Upper lobe of right lung (tissue), 1 donor: ENCODE measurements at regions not wholly inside any gene's neighbourhood (a gene's known extent, or its start where the extent isn't known, plus 50 kb on each side); places are given as distances from the start of the nearest gene placed in this dataset.
"Not testable (repeated sequence)": the region's sequence is repeated elsewhere in the genome, so short reads cannot be mapped to it uniquely, and the experiment has no call there.

Experiments used
- ATAC-seq: fragments of 200-7000 bp; cut with Tn5 transposase; one replicate; pipeline ENCODE4 v1.9.1; 2020; ENCODE audit warnings: mild to moderate bottlenecking, moderate library complexity
- DNase-seq: peaks from one replicate; pipeline ENCODE4 v3.0.0-alpha.2; 2020
- H3K27ac ChIP-seq: fragments of 200-600 bp; one replicate; pipeline ENCODE4 v1.8.0; 2022
- H3K27me3 ChIP-seq: fragments of 200-600 bp; one replicate; pipeline ENCODE4 v1.8.0; 2022; ENCODE audit warnings: mild to moderate bottlenecking
- H3K36me3 ChIP-seq: fragments of 200-600 bp; one replicate; pipeline ENCODE4 v1.8.0; 2022
- H3K4me1 ChIP-seq: fragments of 200-600 bp; one replicate; pipeline ENCODE4 v1.8.0; 2022
- H3K4me3 ChIP-seq: fragments of 200-600 bp; one replicate; pipeline ENCODE4 v1.8.0; 2022; ENCODE audit warnings: mild to moderate bottlenecking
- H3K9me3 ChIP-seq: fragments of 200-600 bp; one replicate; pipeline ENCODE4 v1.8.0; 2022
- intact Hi-C: fragments of 100-400 bp; cut with DNase I; formaldehyde crosslinking; loops from one replicate; pipeline ENCODE4 v1.11.0; 2022
- TF ChIP-seq, protein P1 (sequence below): fragments of 200-600 bp; IDR thresholded peaks from one replicate; pipeline ENCODE4 v1.8.0; 2022; ENCODE audit warnings: antibody characterized with exemption
- donor health status: DM: no; HTN: yes; CAD: no; lungs with severe emphysema.

DNA sequence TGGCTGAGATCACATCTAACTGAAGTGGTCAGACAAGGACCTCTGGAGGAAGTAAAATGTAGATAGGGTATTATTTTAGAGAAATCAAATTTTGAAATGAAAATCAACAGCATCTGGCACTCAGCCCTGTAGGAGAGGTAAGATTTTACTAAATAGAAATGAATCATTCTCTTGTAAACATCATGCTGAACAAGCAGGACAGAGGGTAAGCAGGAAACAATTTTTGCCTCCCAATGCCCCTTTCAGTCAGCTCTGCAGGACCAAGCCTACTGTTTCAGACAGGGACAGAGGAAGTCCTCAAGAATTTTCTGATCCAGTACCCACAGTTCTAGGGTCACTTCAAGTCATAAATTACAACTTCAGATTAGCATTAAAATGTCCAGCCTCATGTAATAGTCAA is 190.1 kb downstream of the ESM1 start:
- no peaks in the 10 kb centered on the region for H3K27me3 ChIP-seq
- intact Hi-C loops: no loop called here
- no peaks in the 10 kb centered on the region for H3K36me3 ChIP-seq
- no peak for ATAC-seq
- TF ChIP-seq, protein P1, sequence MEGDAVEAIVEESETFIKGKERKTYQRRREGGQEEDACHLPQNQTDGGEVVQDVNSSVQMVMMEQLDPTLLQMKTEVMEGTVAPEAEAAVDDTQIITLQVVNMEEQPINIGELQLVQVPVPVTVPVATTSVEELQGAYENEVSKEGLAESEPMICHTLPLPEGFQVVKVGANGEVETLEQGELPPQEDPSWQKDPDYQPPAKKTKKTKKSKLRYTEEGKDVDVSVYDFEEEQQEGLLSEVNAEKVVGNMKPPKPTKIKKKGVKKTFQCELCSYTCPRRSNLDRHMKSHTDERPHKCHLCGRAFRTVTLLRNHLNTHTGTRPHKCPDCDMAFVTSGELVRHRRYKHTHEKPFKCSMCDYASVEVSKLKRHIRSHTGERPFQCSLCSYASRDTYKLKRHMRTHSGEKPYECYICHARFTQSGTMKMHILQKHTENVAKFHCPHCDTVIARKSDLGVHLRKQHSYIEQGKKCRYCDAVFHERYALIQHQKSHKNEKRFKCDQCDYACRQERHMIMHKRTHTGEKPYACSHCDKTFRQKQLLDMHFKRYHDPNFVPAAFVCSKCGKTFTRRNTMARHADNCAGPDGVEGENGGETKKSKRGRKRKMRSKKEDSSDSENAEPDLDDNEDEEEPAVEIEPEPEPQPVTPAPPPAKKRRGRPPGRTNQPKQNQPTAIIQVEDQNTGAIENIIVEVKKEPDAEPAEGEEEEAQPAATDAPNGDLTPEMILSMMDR: no peak
- no peak for DNase-seq
- peaks cover 3% of the 10 kb centered on the region for H3K4me1 ChIP-seq
- H3K4me3 ChIP-seq: no peak overlapping the region
- no peak overlapping the region for H3K27ac ChIP-seq
- H3K9me3 ChIP-seq: no peaks in the 10 kb centered on the region

DNA sequence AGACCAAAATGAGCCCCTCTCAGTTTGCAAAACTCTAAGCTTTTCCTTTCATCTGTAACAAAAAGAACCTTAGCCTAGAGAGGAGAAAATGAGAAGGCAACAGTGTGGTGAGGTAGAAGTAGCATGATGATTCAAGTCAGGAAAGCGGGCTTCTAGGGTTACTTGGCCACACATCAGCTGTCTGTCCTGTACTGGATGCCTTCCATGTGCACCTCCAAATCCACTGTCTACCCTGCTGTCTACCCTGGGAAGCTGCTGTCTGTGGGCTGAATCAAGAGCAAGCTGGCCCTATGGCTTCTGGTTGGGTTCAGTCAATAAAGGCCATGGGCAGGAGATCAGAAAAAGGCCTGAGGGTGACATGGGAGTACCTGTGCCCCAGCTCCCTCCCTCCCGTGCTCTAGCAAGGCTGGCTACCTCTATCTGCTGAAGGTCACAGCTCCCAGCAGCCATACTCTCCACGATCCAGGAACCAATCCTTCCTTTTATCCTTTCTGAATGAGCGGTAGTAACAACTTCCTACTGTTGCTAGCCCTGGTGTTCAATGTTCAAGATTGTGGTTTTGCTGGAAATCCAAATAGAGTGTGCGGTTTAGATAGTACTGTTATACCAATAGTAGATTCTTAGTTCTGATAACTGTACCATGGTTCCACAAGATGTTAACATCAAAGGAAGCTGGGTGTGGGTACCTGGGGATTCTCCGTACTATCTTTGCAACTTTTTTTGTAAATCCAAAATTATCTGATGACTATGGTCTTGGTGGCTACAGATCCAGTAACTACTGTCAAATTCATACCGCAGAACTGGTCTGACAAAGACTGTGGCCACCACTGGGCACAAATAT is 191.0 kb downstream of the ESM1 start:
- ATAC-seq: no peak
- no peaks in the 10 kb centered on the region for H3K27me3 ChIP-seq

DNA sequence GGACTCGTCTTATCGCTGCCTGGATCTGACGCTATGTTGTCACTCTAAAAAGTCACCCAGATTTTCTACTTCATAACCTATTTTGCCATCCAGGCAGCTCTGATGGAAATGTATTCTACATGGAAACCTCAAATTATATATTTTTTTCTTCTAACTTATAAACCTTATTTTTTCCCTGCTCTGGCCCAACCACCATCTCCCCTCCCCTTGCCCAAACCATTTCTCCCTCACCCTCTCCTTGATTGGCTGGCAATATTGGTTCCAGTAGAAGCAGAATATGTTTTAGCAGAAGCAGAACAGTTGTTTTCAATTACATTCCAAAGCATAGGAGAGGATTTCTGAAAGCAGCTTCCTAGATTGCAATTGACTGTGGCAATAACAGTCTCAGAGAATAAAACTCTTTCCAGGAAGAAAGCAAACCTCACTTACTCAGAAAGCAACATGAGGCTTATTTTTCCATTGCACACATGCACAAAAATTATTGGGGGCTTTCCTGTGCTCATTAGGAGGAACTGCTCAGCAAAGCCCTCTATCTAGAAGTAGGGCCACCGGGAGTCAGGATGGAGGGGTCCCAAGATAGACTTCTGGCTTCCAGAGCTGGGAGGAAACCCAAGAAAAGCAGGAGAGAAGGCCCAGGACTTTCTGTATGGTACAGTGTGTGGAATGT is 191.8 kb downstream of the ESM1 start:
- no peaks in the 10 kb centered on the region for H3K9me3 ChIP-seq
- peaks cover 3% of the 10 kb centered on the region for H3K4me1 ChIP-seq
- no peak overlapping the region for H3K27ac ChIP-seq
- ATAC-seq (no peak), DNase-seq (no peak)
- TF ChIP-seq, protein P1: no peak
- H3K27me3 ChIP-seq: no peaks in the 10 kb centered on the region
- no peak overlapping the region for H3K4me3 ChIP-seq
- H3K36me3 ChIP-seq: no peaks in the 10 kb centered on the region
- intact Hi-C loops: no loop called here

More for the DNA sequence above, 191.0 kb downstream of the ESM1 start:
- Histone ChIP-seq H3K9me3 (no peaks in the 10 kb centered on the region), H3K27ac (no peak overlapping the region), H3K4me3 (no peak overlapping the region), H3K36me3 (no peaks in the 10 kb centered on the region), H3K4me1 (peaks cover 3% of the 10 kb centered on the region)
- intact Hi-C loops: no loop called here
- TF ChIP-seq, protein P1: no peak
- no peak for DNase-seq

DNA sequence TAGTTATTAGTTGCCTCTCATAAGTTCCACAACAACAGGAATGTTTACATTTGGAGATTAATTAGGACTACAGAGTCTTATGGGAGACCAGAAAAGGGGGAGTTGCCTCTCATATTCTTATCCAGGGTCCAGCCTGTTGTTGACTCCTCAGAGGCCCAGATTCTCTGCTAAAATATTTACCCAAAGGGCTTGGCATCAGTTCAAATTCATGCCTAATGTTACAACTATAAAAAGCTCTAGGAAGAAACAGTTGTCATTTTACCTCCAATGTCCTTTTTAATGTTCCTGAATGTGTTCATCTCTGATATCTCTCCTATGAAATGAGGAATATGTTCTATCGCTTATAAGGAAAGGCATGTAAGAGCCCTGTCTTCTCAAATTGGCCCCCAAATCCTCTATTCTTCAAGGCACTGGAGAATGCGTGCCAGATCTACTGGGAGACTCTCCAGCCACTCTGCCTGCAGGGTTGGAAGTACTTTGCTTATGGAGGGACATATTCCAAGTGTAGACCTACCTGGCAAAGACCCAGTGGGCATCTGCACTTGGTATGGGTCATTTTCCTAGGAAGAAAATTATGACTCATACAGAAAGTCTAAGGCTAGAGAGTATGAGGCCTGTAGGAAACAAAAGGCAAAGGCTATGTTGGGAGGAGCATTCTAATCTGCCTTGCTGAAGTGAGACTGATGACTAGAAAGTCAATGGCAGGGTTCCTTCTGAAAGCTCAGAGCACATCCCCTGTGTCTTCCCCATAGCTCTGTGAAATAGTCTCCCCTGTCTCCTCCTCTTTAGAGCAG is 192.6 kb downstream of the ESM1 start:
- TF ChIP-seq, protein P1: no peak
- Histone ChIP-seq H3K4me3 (no peak overlapping the region), H3K4me1 (peaks cover 3% of the 10 kb centered on the region), H3K9me3 (no peaks in the 10 kb centered on the region), H3K36me3 (no peaks in the 10 kb centered on the region), H3K27ac (no peak overlapping the region), H3K27me3 (no peaks in the 10 kb centered on the region)
- ATAC-seq: no peak
- intact Hi-C loops: no loop called here
- no peak for DNase-seq

DNA sequence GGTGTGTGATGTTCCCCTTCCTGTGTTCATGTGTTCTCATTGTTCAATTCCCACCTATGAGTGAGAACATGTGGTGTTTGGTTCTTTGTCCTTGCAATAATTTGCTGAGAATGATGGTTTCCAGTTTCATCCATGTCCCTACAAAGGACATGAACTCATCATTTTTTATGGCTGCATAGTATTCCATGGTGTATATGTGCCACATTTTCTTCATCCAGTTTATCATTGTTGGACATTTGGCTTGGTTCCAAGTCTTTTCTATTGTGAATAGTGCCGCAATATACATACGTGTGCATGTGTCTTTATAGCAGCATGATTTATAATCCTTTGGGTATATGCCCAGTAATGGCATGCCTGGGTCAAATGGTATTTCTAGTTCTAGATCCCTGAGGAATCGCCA is 197.5 kb downstream of the ESM1 start:
- H3K36me3 ChIP-seq, H3K27me3 ChIP-seq, H3K27ac ChIP-seq, ATAC-seq, intact Hi-C loops, DNase-seq, H3K9me3 ChIP-seq, H3K4me3 ChIP-seq: not testable (repeated sequence)
- peaks cover 11% of the 10 kb centered on the region for H3K4me1 ChIP-seq
